CD1c-positive myeloid dendritic cell (primary cell): ENCODE measurements at regions not wholly inside any gene's neighbourhood (a gene's known extent, or its start where the extent isn't known, plus 50 kb on each side); places are given as distances from the start of the nearest gene placed in this dataset.

ENCODE experiments used
- DNase-seq: peaks from one replicate; pipeline ENCODE4 v3.0.0-alpha.2; 2016; ENCODE audit errors: extremely low spot score

GRCh38 chr4:111712093-111712677, 433.1 kb upstream of the FAM241A start:
- no peak for DNase-seq

- no peak for DNase-seq
Observed at GRCh38 chr4:111713276-111713675, 432.0 kb upstream of the FAM241A start.

- no peak for DNase-seq
Observed at GRCh38 chr4:111717921-111718320, 427.3 kb upstream of the FAM241A start.

- DNase-seq = no peak
Observed at GRCh38 chr4:111718763-111719559, 426.3 kb upstream of the FAM241A start.

GRCh38 chr4:111720866-111721265, 424.4 kb upstream of the FAM241A start:
- DNase-seq = no peak

DNA sequence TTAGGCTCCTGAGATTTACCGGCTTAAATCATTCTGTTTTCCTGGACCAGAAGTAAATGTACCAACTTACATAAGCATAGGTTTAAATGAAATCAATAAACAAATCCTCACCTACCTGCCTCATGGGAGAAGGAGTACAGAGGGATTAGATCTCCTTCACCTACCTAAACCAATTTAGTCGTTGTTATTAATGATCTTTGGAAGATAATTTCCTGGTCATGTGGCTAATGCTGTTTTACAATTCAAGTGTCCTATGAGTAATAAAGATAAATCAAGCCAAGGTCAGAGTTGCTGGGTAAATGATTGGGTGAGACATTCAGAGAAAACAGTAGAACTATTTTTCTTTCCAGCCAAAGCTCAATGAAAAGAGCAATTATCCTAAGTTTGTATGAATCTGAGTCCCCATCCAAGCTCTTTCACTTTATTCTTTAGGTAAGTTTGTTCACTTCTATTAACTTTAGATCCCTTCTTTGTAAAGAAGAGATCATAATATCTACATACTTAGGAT, 423.0 kb upstream of the FAM241A start:
- DNase-seq = no peak

DNA sequence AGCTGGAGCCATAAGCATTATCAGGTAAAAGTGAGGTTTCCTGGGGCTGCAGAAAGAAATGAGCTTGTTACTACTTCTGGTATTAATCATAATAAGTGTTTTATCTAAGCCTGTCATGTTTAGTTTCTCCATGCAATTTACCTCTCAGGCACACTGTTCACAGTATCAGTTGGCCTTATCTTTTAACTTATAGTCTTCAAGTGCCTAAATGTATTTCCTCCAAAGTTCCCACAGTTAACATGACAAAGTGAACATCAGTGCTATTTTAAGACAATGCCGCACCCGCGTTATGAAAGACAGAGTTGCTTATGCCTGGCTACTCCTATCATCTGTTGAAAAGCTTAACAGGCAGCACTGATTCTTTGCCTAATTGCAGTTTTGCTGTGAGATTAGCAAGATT, 408.7 kb upstream of the FAM241A start:
- DNase-seq = no peak

- DNase-seq = no peak
Observed at GRCh38 chr4:111744847-111745246, 400.4 kb upstream of the FAM241A start.

DNA sequence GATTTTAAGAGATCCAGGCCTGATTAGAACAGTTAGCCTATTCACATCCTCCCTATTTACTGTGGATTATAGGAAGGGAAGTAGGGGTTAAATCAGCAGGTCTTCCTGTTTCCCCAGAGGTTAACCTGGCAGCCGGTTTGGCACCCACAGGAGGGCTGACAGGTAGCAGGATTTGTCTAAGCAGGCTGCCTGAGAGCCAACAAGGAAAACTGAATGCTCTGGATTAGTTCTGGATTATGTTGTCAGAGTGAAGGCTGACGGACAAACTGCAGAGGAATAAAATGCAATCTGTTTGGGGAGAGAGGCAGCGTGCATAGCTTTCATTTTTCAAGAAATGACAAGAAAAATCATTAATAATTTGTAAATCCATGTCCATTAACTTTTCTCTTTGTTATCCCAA, 397.1 kb upstream of the FAM241A start:
- no peak for DNase-seq

GRCh38 chr4:111754003-111754402, 391.3 kb upstream of the FAM241A start:
- no peak for DNase-seq

DNA sequence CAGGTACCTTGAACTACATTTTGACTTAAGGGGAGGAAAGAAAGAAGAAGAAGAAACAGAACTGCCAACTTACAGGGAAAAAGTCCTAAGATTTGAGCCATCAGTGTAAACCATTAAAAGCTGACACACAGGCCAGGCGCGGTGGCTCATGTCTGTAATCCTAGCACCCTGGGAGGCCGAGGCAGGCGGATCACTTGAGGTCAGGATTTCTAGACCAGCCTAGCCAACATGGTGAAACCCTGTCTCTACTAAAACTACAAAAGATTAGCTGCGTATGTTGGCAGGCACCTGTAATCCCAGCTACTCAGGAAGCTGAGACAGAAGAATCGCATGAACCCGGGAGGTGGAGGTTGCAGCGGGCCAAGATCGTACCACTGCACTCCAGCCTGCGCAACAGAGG, 389.7 kb upstream of the FAM241A start:
- DNase-seq = no peak

DNA sequence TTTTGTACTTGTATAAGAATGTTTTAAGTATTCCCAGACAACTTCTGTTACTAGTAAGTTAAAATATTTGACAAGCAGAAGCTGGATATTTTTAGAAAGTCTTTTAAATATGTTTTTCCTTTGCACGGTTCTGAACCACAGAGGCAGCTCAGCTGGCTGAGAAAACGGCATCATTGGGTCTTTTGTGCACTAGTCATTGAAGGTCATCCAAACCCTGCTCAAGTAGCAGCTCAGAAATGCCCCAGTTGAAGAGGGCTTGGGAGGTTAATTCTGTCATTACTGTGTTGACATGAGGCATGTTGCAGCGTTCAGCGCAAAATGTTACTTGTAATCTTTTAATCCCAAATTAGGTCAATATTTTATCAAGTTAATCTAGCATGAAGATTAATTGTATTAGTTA, 383.7 kb upstream of the FAM241A start:
- DNase-seq = no peak

- no peak for DNase-seq
Observed at GRCh38 chr4:111770514-111770913, 374.7 kb upstream of the FAM241A start.

- DNase-seq = no peak
Observed at GRCh38 chr4:111773858-111774257, 371.4 kb upstream of the FAM241A start.

GRCh38 chr4:111775556-111776297, 369.5 kb upstream of the FAM241A start:
- no peak for DNase-seq

DNA sequence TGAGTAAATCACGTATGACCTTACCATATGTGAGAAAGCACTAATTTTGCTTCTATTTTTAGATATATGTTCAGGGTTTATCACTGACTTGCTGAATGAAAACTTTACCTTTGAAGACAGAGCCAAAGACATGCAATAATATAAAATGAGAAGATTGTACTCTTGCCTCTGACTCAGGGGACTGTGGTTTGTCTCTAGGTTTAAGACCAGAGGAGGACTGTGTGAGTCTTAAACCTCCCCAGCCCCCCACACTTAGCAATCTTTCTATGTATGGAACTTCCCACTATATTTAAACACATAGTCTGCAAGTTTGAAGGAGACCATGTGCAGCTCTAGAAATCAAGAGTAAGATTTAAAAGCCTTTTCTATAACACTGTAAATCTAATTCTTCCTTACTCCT, 368.7 kb upstream of the FAM241A start:
- DNase-seq = no peak

GRCh38 chr4:111778543-111778942, 366.7 kb upstream of the FAM241A start:
- DNase-seq = no peak

DNA sequence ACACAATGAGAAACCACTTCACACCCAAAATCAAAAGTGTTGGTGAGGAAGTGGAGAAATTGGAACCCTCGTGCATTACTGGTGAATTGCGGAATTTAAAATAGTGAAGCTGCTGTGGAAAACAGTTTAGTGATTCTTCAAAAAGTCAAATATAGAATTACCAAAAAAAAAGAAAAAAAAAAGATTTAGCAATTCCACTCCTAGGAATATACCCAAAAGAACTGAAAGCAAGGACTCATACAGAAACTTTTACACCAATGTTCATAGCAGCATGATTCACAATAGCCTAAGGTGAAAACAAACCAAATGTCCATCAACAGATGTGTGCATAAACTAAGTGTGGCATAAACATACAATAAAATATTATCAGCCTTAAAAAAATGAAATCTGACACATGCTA, 364.3 kb upstream of the FAM241A start:
- no peak for DNase-seq

DNA sequence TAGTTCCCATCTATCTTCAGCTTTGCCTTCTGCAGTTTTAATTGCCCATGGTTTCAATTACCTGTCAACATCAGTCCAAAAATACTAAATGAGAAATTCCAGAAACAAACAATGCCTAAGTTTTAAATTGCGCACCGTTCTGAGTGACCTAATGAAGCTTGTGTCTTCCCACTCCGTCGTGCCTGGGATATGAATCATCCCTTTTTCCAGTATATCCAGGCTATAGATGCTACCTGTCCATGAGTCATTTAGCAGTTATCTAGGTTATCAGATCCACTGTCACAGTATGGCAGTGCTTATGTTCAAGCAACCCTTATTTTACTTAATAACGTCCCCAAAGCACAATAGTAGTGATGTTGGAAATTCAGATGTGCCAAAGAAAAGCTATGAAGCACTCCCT, 363.6 kb upstream of the FAM241A start:
- DNase-seq = no peak

- DNase-seq = no peak
Observed at GRCh38 chr4:111788099-111788498, 357.2 kb upstream of the FAM241A start.

DNA sequence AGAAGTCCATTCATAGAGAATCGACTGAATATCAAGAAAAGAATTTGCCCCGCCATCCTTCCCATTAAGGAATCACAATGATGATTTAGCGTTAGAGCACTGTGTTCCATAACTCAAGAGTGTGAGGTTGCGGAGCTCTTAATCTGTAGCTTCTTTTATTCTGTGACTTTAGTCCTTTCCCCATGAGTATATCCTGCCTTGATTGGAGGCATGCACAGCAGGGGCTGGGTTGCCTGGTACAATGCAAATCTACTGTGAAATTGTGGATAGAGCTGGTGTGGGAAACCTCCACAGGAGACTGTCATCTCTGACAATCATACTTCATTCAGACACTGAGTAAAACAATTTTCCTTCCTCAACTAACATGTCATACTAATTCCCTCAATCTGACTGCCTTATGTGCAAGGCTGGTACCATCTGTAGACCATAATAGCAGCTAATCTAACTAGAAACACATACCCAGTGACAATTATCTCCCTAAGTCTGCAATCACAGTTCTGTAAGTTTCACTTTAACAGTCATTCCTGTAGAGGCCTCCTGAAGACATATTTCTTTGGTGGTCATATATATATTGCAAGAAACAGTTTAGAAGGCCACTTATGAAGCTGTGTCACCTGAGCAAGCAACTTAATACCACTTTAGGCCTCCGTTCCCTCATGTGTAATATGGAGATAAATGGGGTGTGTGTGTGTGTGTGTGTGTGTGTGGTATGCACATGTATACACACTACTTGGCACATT, 355.2 kb upstream of the FAM241A start:
- no peak for DNase-seq

DNA sequence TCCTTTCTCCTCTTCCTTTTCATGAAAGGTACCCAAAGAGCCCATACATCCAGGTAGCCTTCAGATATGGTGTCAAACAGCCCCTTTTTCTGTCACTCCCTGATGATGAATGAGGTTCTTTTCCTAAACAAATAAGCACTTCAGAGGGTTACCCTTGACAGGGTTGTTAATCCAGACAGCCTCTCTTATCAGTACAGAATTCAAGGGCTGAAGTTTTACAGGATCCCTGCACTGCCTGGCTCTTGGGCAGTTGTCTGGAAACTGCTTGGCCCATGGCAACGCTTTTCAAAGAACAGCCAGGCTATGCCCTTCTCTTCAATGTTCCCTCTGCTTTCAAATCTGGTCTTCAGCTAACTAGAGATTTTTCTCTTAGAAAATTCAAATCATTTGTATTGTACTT, 352.6 kb upstream of the FAM241A start:
- DNase-seq = no peak
